ENCODE measurements at regions not wholly inside any gene's neighbourhood (a gene's known extent, or its start where the extent isn't known, plus 50 kb on each side); places are given as distances from the start of the nearest gene placed in this dataset.
A peak's percentile ranks its signal among the peaks of the same experiment; 100 is the strongest.

- no peak overlapping the region for H3K4me3 ChIP-seq (ENCODE audit: low read depth in 2 of 2, low read length in 1 of 2)
- H4K20me1 ChIP-seq (ENCODE audit: insufficient read depth), result no peaks in the 10 kb centered on the region
- no peak overlapping the region for H3K9ac ChIP-seq
- CTCF ChIA-PET, result interaction anchor here (0.6 kb wide), 1 partner anchor 132 kb away, joined by 3 read pairs; no protein-coding TSS in a partner anchor
- H2AFZ ChIP-seq (ENCODE audit: low read depth), result no peak overlapping the region
- peaks cover 0 to 2% of the 10 kb centered on the region in 2 experiments; a peak in 1 of 4 replicates for H3K4me1 ChIP-seq (ENCODE audit: control insufficient read depth in 1 of 2, insufficient read depth in 2 of 2, low read depth in 1 of 2, low read length in 1 of 2)
- WGBS (ENCODE audit: low lambda C conversion rate), result 11% methylated on average over 2 of the region's 2 CpGs
- H3F3A ChIP-seq (replicated peaks; ENCODE audit: insufficient read depth), result no peaks in the 10 kb centered on the region
- POLR2A ChIA-PET, result no interaction called here
- H3K9me3 ChIP-seq, result no peaks in the 10 kb centered on the region
- H3K36me3 ChIP-seq (replicated peaks in 1 of 2; ENCODE audit: control insufficient read depth in 1 of 2, insufficient read depth in 2 of 2, low read length in 1 of 2), result no peaks in the 10 kb centered on the region
- no peak overlapping the region for H3K4me2 ChIP-seq
- H3K9me2 ChIP-seq, result no peaks in the 10 kb centered on the region
- no peaks in the 10 kb centered on the region for H3K79me2 ChIP-seq (ENCODE audit: insufficient read depth)
- H3K27me3 ChIP-seq (ENCODE audit: insufficient read depth), result no peaks in the 10 kb centered on the region
- no peak overlapping the region for H3K27ac ChIP-seq (ENCODE audit: low read depth in 2 of 2, low read length in 1 of 2)
- no peak for DNase-seq
- TF ChIP-seq RCOR1 (IDR thresholded peaks at IDR 0.05; ENCODE audit: low read length) (no peak), RFX5 (IDR thresholded peaks at IDR 0.05; ENCODE audit: low read length) (no peak), PBX3 (IDR thresholded peaks at IDR 0.05) (no peak), MAX (IDR thresholded peaks at IDR 0.05; ENCODE audit: low read depth) (no peak), GABPA (IDR thresholded peaks at IDR 0.05; ENCODE audit: low read depth) (no peak)
- TF ChIP-seq, protein P1, sequence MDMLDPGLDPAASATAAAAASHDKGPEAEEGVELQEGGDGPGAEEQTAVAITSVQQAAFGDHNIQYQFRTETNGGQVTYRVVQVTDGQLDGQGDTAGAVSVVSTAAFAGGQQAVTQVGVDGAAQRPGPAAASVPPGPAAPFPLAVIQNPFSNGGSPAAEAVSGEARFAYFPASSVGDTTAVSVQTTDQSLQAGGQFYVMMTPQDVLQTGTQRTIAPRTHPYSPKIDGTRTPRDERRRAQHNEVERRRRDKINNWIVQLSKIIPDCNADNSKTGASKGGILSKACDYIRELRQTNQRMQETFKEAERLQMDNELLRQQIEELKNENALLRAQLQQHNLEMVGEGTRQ (IDR thresholded peaks at IDR 0.05; ENCODE audit: borderline replicate concordance, low read depth, low read length), result no peak
- TF ChIP-seq, protein P2, sequence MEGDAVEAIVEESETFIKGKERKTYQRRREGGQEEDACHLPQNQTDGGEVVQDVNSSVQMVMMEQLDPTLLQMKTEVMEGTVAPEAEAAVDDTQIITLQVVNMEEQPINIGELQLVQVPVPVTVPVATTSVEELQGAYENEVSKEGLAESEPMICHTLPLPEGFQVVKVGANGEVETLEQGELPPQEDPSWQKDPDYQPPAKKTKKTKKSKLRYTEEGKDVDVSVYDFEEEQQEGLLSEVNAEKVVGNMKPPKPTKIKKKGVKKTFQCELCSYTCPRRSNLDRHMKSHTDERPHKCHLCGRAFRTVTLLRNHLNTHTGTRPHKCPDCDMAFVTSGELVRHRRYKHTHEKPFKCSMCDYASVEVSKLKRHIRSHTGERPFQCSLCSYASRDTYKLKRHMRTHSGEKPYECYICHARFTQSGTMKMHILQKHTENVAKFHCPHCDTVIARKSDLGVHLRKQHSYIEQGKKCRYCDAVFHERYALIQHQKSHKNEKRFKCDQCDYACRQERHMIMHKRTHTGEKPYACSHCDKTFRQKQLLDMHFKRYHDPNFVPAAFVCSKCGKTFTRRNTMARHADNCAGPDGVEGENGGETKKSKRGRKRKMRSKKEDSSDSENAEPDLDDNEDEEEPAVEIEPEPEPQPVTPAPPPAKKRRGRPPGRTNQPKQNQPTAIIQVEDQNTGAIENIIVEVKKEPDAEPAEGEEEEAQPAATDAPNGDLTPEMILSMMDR (IDR thresholded peaks at IDR 0.05), result no peak
These were observed 88.0 kb downstream of the CBLN1 start for GRCh38 chr16:49193596-49193995.

DNA sequence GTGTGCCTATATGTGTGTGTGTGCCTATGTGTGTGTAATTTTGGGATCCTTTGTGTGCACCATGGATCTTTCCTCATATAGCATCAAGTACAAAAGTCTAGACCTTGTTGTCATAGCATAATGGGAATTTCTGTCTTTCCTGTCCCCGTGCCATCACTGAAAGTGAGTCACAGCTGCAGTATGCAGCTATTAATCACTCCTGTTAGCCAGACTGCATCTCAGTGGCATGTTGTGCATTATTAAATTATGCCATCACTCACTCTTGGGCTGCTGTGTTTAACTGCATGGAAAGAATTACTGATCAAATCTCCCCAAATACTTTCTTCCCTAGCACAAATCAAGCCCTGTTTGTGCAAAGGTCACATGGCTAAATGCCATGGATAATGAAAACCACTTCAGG is 92.4 kb downstream of the CBLN1 start:
- ChIA-PET POLR2A (no interaction called here), CTCF (no interaction called here)
- Histone ChIP-seq H3K9me3 (peaks cover 4% of the 10 kb centered on the region; the same call in 1 of the 2 replicates), H3K9ac (no peak overlapping the region), H3K36me3 (replicated peaks in 1 of 2; ENCODE audit: control insufficient read depth in 1 of 2, insufficient read depth in 2 of 2, low read length in 1 of 2) (no peaks in the 10 kb centered on the region), H3K27me3 (ENCODE audit: insufficient read depth) (no peaks in the 10 kb centered on the region), H3K27ac (ENCODE audit: low read depth in 2 of 2, low read length in 1 of 2) (no peak overlapping the region), H3K4me1 (ENCODE audit: control insufficient read depth in 1 of 2, insufficient read depth in 2 of 2, low read depth in 1 of 2, low read length in 1 of 2) (peaks cover 0 to 2% of the 10 kb centered on the region in 2 experiments; a peak in 1 of 4 replicates), H3K9me2 (0 out of 2 replicates have a peak, but pooled peaks cover 2% of the 10 kb centered on the region), H3K4me2 (no peak overlapping the region), H3K4me3 (ENCODE audit: low read depth in 2 of 2, low read length in 1 of 2) (no peak overlapping the region), H3K79me2 (ENCODE audit: insufficient read depth) (no peaks in the 10 kb centered on the region), H2AFZ (ENCODE audit: low read depth) (no peak overlapping the region), H3F3A (replicated peaks; ENCODE audit: insufficient read depth) (no peaks in the 10 kb centered on the region), H4K20me1 (ENCODE audit: insufficient read depth) (no peaks in the 10 kb centered on the region)
- WGBS (ENCODE audit: low lambda C conversion rate), result 0% methylated on average over 1 of the region's 1 CpG
- peak; percentile 32 for DNase-seq
- TF ChIP-seq, protein P2 (IDR thresholded peaks at IDR 0.05), result no peak
- TF ChIP-seq RAD21 (IDR thresholded peaks at IDR 0.05; ENCODE audit: low read length), result no peak
- TF ChIP-seq GATA2 (CRISPR knock-in tag; IDR thresholded peaks at IDR 0.05), result peak; percentile 22; the same call in 1 of the 2 replicates
